HEK293 (cell line): ENCODE measurements at regions not wholly inside any gene's neighbourhood (a gene's known extent, or its start where the extent isn't known, plus 50 kb on each side); places are given as distances from the start of the nearest gene placed in this dataset.

Experiments used
- CTCF ChIA-PET: fragments of 350-600 bp; formaldehyde crosslinking; extraction: SDS; loops from one replicate; lab custom pipeline; 2021; ENCODE audit warnings: antibody characterized with exemption; lab: Yijun Ruan, JAX
- POLR2A ChIA-PET: fragments of 300-600 bp; formaldehyde crosslinking; extraction: SDS; loops from one replicate; lab custom pipeline; 2020; ENCODE audit warnings: antibody characterized with exemption, inconsistent platforms; lab: Yijun Ruan, JAX
- H3K27ac ChIP-seq: fragments of 200-500 bp; sonication (Bioruptor generic); 2 replicates; pipeline ENCODE4 v1.5.1; 2014; ENCODE audit warnings: low read depth, low read length, control low read depth, inconsistent platforms; ENCODE audit errors: extremely low read depth
- H3K36me3 ChIP-seq, 2 experiments: fragments of 200-500 bp in 1 of 2; sonication (Bioruptor generic) in 1 of 2; 1 replicate in 1 of 2; 2 replicates in 1 of 2; pipeline ENCODE4 v1.5.1; 2014 to 2017; ENCODE audit warnings: inconsistent platforms in 2 of 2, low read length in 2 of 2; ENCODE audit not compliant: control insufficient read depth in 2 of 2, insufficient read depth in 1 of 2
- H3K4me1 ChIP-seq: fragments of 200-500 bp; sonication (Bioruptor generic); 2 replicates; pipeline ENCODE4 v1.5.1; 2014; ENCODE audit warnings: mild to moderate bottlenecking, low read length, inconsistent platforms; ENCODE audit not compliant: control insufficient read depth, insufficient read depth
- H3K4me3 ChIP-seq: 2 replicates; pipeline ENCODE4 v1.5.1; 2011; ENCODE audit warnings: low read depth, mild to moderate bottlenecking, control low read depth, low read length, moderate library complexity
- H3K9me3 ChIP-seq: fragments of 200-500 bp; sonication (Bioruptor generic); 2 replicates; pipeline ENCODE4 v1.5.1; 2014; ENCODE audit warnings: low read depth, low read length, inconsistent platforms; ENCODE audit not compliant: control insufficient read depth, insufficient read depth
- OSR2 ChIP-seq: fragments of 450-650 bp; formaldehyde crosslinking; IDR thresholded peaks from 2 replicates; pipeline ENCODE4 v1.5.1; 2016; ENCODE audit warnings: missing biosample characterization, missing genetic modification characterization
- RBAK ChIP-seq: fragments of 450-650 bp; formaldehyde crosslinking; IDR thresholded peaks from 2 replicates; pipeline ENCODE4 v1.5.1; 2016; ENCODE audit warnings: missing biosample characterization, missing genetic modification characterization
- ZFP69B ChIP-seq: fragments of 450-650 bp; formaldehyde crosslinking; IDR thresholded peaks from 2 replicates; pipeline ENCODE4 v1.5.1; 2016; ENCODE audit warnings: missing biosample characterization, missing genetic modification characterization
- ZNF266 ChIP-seq: fragments of 450-650 bp; formaldehyde crosslinking; IDR thresholded peaks from 2 replicates; pipeline ENCODE4 v1.5.1; 2016; ENCODE audit warnings: missing biosample characterization, missing genetic modification characterization, low read depth
- ZNF354C ChIP-seq: fragments of 450-650 bp; formaldehyde crosslinking; IDR thresholded peaks from 2 replicates; pipeline ENCODE4 v1.5.1; 2016; ENCODE audit warnings: missing biosample characterization, missing genetic modification characterization, low read depth, borderline replicate concordance
- ZNF416 ChIP-seq: fragments of 450-650 bp; formaldehyde crosslinking; IDR thresholded peaks from 2 replicates; pipeline ENCODE4 v1.5.1; 2016; ENCODE audit warnings: missing biosample characterization, missing genetic modification characterization
- ZNF521 ChIP-seq: fragments of 450-650 bp; formaldehyde crosslinking; IDR thresholded peaks from 2 replicates; pipeline ENCODE4 v1.5.1; 2017; ENCODE audit warnings: missing biosample characterization, mild to moderate bottlenecking, missing genetic modification characterization
- ZNF596 ChIP-seq: fragments of 450-650 bp; IDR thresholded peaks from 2 replicates; pipeline ENCODE4 v1.5.0; 2018; ENCODE audit warnings: missing biosample characterization, mild to moderate bottlenecking, missing genetic modification characterization, moderate library complexity
- ZNF785 ChIP-seq: fragments of 450-650 bp; formaldehyde crosslinking; IDR thresholded peaks from 2 replicates; pipeline ENCODE4 v1.5.1; 2016; ENCODE audit warnings: missing biosample characterization, missing genetic modification characterization
- ZXDB ChIP-seq: fragments of 450-650 bp; formaldehyde crosslinking; IDR thresholded peaks from 2 replicates; pipeline ENCODE4 v1.5.1; 2016; ENCODE audit warnings: missing biosample characterization, missing genetic modification characterization
- TF ChIP-seq, protein P1 (sequence below): fragments of 450-650 bp; formaldehyde crosslinking; IDR thresholded peaks from 2 replicates; pipeline ENCODE4 v1.5.1; 2016; ENCODE audit warnings: missing biosample characterization, missing genetic modification characterization
- TF ChIP-seq, protein P2 (sequence below): fragments of 450-650 bp; formaldehyde crosslinking; IDR thresholded peaks from 2 replicates; pipeline ENCODE4 v1.5.1; 2017; ENCODE audit warnings: missing biosample characterization, missing genetic modification characterization

DNA sequence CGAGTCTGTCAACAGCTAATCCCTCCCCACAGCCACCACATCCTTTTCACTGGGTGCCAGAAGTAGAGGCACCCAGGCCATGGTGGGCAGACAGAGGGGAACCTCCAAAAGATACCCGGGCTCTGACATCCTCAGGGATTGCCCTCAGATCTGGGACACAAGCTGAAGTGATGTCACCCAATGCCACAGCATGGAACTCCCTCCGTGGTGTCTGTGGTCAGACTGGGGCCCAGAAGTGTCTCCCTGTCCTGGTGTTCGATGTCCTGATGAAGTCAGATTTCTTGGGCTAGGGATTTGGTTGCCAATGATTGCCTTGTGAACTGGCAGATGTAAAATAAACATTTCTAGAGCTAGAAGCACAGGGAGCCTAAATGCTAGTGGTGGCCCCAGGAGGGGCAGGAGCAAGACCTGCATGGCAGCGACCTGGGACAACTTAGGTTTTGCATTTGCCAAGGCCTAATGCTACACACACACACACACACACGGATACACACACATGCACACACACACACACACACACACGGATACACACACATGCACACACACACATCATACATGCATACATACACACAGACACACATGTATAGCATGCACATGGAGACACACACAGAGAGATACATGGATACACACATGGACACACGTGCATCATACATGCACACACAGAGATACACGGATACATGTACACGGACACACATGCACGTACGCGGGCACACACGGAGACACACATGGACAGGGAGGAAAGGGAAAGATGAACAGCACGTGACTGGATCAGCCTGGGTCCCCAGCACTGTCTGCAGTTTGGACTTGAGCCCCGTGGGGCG, 221.0 kb downstream of the NFATC2 start (continued):
- no peak for TF ChIP-seq ZNF785 (tag by site-specific recombination)
- TF ChIP-seq, protein P1, sequence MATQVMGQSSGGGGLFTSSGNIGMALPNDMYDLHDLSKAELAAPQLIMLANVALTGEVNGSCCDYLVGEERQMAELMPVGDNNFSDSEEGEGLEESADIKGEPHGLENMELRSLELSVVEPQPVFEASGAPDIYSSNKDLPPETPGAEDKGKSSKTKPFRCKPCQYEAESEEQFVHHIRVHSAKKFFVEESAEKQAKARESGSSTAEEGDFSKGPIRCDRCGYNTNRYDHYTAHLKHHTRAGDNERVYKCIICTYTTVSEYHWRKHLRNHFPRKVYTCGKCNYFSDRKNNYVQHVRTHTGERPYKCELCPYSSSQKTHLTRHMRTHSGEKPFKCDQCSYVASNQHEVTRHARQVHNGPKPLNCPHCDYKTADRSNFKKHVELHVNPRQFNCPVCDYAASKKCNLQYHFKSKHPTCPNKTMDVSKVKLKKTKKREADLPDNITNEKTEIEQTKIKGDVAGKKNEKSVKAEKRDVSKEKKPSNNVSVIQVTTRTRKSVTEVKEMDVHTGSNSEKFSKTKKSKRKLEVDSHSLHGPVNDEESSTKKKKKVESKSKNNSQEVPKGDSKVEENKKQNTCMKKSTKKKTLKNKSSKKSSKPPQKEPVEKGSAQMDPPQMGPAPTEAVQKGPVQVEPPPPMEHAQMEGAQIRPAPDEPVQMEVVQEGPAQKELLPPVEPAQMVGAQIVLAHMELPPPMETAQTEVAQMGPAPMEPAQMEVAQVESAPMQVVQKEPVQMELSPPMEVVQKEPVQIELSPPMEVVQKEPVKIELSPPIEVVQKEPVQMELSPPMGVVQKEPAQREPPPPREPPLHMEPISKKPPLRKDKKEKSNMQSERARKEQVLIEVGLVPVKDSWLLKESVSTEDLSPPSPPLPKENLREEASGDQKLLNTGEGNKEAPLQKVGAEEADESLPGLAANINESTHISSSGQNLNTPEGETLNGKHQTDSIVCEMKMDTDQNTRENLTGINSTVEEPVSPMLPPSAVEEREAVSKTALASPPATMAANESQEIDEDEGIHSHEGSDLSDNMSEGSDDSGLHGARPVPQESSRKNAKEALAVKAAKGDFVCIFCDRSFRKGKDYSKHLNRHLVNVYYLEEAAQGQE (tag by site-specific recombination): no peak
- no peak for TF ChIP-seq ZNF521 (tag by site-specific recombination)
- no peak for TF ChIP-seq ZXDB (tag by site-specific recombination)

DNA sequence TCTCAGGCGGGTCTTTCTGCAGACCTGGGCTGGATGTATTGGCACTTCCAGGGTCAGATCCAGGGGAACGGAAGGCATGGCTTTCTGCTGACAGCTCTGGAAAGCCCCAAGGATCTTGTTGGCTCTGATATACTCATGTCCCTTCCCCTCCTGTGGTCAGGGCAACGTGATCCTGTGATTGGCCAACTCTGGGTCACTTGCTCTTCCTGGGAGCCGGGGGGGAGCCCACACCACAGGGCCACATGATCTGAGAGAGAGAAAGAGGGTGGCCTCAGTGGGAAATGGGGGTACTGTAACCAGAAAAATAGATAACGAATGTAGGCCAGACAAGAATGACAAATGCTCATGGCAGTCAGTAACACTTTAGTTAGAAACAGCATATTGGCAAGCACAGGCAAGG, 223.0 kb downstream of the NFATC2 start:
- ChIA-PET CTCF (interaction anchor here (0.6 to 4.4 kb wide), 4 partner anchors 12 to 332 kb away, joined by 3 to 42 read pairs (median 14); no protein-coding TSS in a partner anchor), POLR2A (no interaction called here)
- no peak overlapping the region for H3K4me3 ChIP-seq
- H3K9me3 ChIP-seq: no peaks in the 10 kb centered on the region
- no peaks in the 10 kb centered on the region for H3K36me3 ChIP-seq
- TF ChIP-seq ZNF354C (tag by site-specific recombination) (no peak), ZNF596 (tag by site-specific recombination) (no peak), RBAK (tag by site-specific recombination) (no peak), ZNF416 (tag by site-specific recombination) (no peak), ZFP69B (tag by site-specific recombination) (no peak), OSR2 (tag by site-specific recombination) (no peak), ZNF266 (tag by site-specific recombination) (no peak)
- TF ChIP-seq, protein P1 (tag by site-specific recombination): no peak
- TF ChIP-seq, protein P2, sequence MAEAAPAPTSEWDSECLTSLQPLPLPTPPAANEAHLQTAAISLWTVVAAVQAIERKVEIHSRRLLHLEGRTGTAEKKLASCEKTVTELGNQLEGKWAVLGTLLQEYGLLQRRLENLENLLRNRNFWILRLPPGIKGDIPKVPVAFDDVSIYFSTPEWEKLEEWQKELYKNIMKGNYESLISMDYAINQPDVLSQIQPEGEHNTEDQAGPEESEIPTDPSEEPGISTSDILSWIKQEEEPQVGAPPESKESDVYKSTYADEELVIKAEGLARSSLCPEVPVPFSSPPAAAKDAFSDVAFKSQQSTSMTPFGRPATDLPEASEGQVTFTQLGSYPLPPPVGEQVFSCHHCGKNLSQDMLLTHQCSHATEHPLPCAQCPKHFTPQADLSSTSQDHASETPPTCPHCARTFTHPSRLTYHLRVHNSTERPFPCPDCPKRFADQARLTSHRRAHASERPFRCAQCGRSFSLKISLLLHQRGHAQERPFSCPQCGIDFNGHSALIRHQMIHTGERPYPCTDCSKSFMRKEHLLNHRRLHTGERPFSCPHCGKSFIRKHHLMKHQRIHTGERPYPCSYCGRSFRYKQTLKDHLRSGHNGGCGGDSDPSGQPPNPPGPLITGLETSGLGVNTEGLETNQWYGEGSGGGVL (tag by site-specific recombination): no peak
- no peaks in the 10 kb centered on the region for H3K4me1 ChIP-seq
- no peak overlapping the region for H3K27ac ChIP-seq
